Activated CD8-positive, alpha-beta memory T cell treated with anti-CD3 and anti-CD28 coated beads, Interleukin-2, amount 50 U/mL, for 1 hour (primary cell): ENCODE measurements at regions not wholly inside any gene's neighbourhood (a gene's known extent, or its start where the extent isn't known, plus 50 kb on each side); places are given as distances from the start of the nearest gene placed in this dataset.
"Not testable (repeated sequence)": the region's sequence is repeated elsewhere in the genome, so short reads cannot be mapped to it uniquely, and the experiment has no call there.

Experiments used
- DNase-seq: peaks from one replicate; pipeline ENCODE4 v3.0.0-alpha.2; 2020; ENCODE audit errors: extremely low read depth

- DNase-seq = not testable (repeated sequence)
Observed at GRCh38 chr1:83474946-83475345, 524.0 kb downstream of the TTLL7 start.

- DNase-seq = not testable (repeated sequence)
Observed at GRCh38 chr1:83473986-83474385, 524.9 kb downstream of the TTLL7 start.

GRCh38 chr1:83472066-83472465 lies 526.9 kb downstream of the TTLL7 start:
- not testable (repeated sequence) for DNase-seq

- not testable (repeated sequence) for DNase-seq
Observed at GRCh38 chr1:83471272-83471671, 527.7 kb downstream of the TTLL7 start.

GRCh38 chr1:83468336-83468735 lies 530.6 kb downstream of the TTLL7 start:
- not testable (repeated sequence) for DNase-seq

GRCh38 chr1:83457735-83458248 lies 541.1 kb downstream of the TTLL7 start:
- not testable (repeated sequence) for DNase-seq

- DNase-seq = not testable (repeated sequence)
Observed at GRCh38 chr1:83457281-83457680, 541.7 kb downstream of the TTLL7 start.

GRCh38 chr1:83455753-83456152 lies 543.2 kb downstream of the TTLL7 start:
- not testable (repeated sequence) for DNase-seq

GRCh38 chr1:83445873-83446272 lies 553.1 kb downstream of the TTLL7 start:
- DNase-seq = not testable (repeated sequence)

- DNase-seq = not testable (repeated sequence)
Observed at GRCh38 chr1:83442412-83442811, 556.5 kb downstream of the TTLL7 start.

GRCh38 chr1:83440586-83440985 lies 558.3 kb downstream of the TTLL7 start:
- not testable (repeated sequence) for DNase-seq

GRCh38 chr1:83440021-83440420 lies 558.9 kb downstream of the TTLL7 start:
- not testable (repeated sequence) for DNase-seq

- DNase-seq = not testable (repeated sequence)
Observed at GRCh38 chr1:83438316-83438715, 560.6 kb downstream of the TTLL7 start.

- not testable (repeated sequence) for DNase-seq
Observed at GRCh38 chr1:83435336-83435735, 563.6 kb downstream of the TTLL7 start.

GRCh38 chr1:83427566-83427965 lies 571.4 kb downstream of the TTLL7 start:
- not testable (repeated sequence) for DNase-seq

GRCh38 chr1:83423382-83423781 lies 575.5 kb downstream of the TTLL7 start:
- DNase-seq = not testable (repeated sequence)

- no peak for DNase-seq
Observed at GRCh38 chr1:83418558-83418957, 580.4 kb downstream of the TTLL7 start.

GRCh38 chr1:83413839-83414107 lies 585.2 kb downstream of the TTLL7 start:
- not testable (repeated sequence) for DNase-seq

GRCh38 chr1:83410746-83411413 lies 588.1 kb downstream of the TTLL7 start:
- not testable (repeated sequence) for DNase-seq

- not testable (repeated sequence) for DNase-seq
Observed at GRCh38 chr1:83406693-83407371, 592.1 kb downstream of the TTLL7 start.

- DNase-seq = not testable (repeated sequence)
Observed at GRCh38 chr1:83405789-83406188, 593.1 kb downstream of the TTLL7 start.

GRCh38 chr1:83403500-83403899 lies 595.4 kb downstream of the TTLL7 start:
- DNase-seq = not testable (repeated sequence)

GRCh38 chr1:83401146-83401545 lies 597.8 kb downstream of the TTLL7 start:
- DNase-seq = not testable (repeated sequence)
